ENCODE measurements at regions not wholly inside any gene's neighbourhood (a gene's known extent, or its start where the extent isn't known, plus 50 kb on each side); places are given as distances from the start of the nearest gene placed in this dataset.

DNA sequence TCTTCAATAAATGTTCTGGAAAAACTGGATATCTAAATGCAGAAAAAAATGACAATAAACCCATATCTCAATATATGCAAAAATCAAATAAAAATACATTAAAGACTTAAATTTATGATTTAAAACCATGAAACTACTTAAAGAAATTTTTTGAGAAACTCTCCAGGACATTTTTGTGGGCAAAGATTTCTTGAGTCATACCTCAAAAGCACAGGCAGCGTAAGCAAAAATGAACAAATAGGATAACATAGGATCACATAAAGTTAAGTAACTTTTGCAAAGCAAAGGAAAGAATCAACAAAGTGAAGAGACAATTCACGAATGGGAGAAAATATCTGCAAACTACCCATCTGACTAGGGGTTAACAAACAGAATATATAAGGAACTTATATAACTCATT, 1545.5 kb downstream of the SUCLG1 start:
- H3K9me3 ChIP-seq (ENCODE audit: control insufficient read depth in 2 of 2, low read length in 2 of 2) = peaks cover 0 to 7% of the 10 kb centered on the region in 2 donors
- no peaks in the 10 kb centered on the region for H3K4me1 ChIP-seq (ENCODE audit: control insufficient read depth, insufficient read depth, low read length)

GRCh38 chr2:82896117-82896516, 1563.0 kb downstream of the SUCLG1 start:
- Histone ChIP-seq H3K27me3 (ENCODE audit: control insufficient read depth in 1 of 2, insufficient read depth in 2 of 2, low read length in 2 of 2) (no peaks in the 10 kb centered on the region), H3K27ac (ENCODE audit: low read length) (no peak overlapping the region), H3K4me1 (ENCODE audit: control insufficient read depth, insufficient read depth, low read length) (no peaks in the 10 kb centered on the region), H3K9me3 (ENCODE audit: control insufficient read depth in 2 of 2, low read length in 2 of 2) (no peaks in the 10 kb centered on the region), H3K36me3 (ENCODE audit: control insufficient read depth in 2 of 2, insufficient read depth in 2 of 2, low read length in 2 of 2) (no peaks in the 10 kb centered on the region), H3K9ac (ENCODE audit: low read length in 2 of 2) (no peak overlapping the region), H3K4me3 (ENCODE audit: low read length in 2 of 2) (no peak overlapping the region)

More for the DNA sequence above, 1545.5 kb downstream of the SUCLG1 start:
- no peaks in the 10 kb centered on the region for H3K36me3 ChIP-seq (ENCODE audit: control insufficient read depth in 2 of 2, insufficient read depth in 2 of 2, low read length in 2 of 2)
- no peaks in the 10 kb centered on the region for H3K27me3 ChIP-seq (ENCODE audit: control insufficient read depth in 1 of 2, insufficient read depth in 2 of 2, low read length in 2 of 2)
- no peak overlapping the region for H3K9ac ChIP-seq (ENCODE audit: low read length in 2 of 2)
- no peak overlapping the region for H3K27ac ChIP-seq (ENCODE audit: low read length)
- no peak overlapping the region for H3K4me3 ChIP-seq (ENCODE audit: low read length in 2 of 2)

GRCh38 chr2:82893190-82893589, 1565.9 kb downstream of the SUCLG1 start:
- Histone ChIP-seq H3K36me3 (ENCODE audit: control insufficient read depth in 2 of 2, insufficient read depth in 2 of 2, low read length in 2 of 2) (no peaks in the 10 kb centered on the region), H3K27ac (ENCODE audit: low read length) (no peak overlapping the region), H3K9me3 (ENCODE audit: control insufficient read depth in 2 of 2, low read length in 2 of 2) (no peaks in the 10 kb centered on the region), H3K9ac (ENCODE audit: low read length in 2 of 2) (no peak overlapping the region), H3K27me3 (ENCODE audit: control insufficient read depth in 1 of 2, insufficient read depth in 2 of 2, low read length in 2 of 2) (no peaks in the 10 kb centered on the region), H3K4me3 (ENCODE audit: low read length in 2 of 2) (no peak overlapping the region), H3K4me1 (ENCODE audit: control insufficient read depth, insufficient read depth, low read length) (no peaks in the 10 kb centered on the region)

GRCh38 chr2:82879803-82880202, 1579.3 kb downstream of the SUCLG1 start:
- Histone ChIP-seq H3K27ac (ENCODE audit: low read length) (no peak overlapping the region), H3K27me3 (ENCODE audit: control insufficient read depth in 1 of 2, insufficient read depth in 2 of 2, low read length in 2 of 2) (no peaks in the 10 kb centered on the region), H3K9me3 (ENCODE audit: control insufficient read depth in 2 of 2, low read length in 2 of 2) (no peaks in the 10 kb centered on the region), H3K4me3 (ENCODE audit: low read length in 2 of 2) (no peak overlapping the region), H3K36me3 (ENCODE audit: control insufficient read depth in 2 of 2, insufficient read depth in 2 of 2, low read length in 2 of 2) (no peaks in the 10 kb centered on the region), H3K4me1 (ENCODE audit: control insufficient read depth, insufficient read depth, low read length) (no peaks in the 10 kb centered on the region), H3K9ac (ENCODE audit: low read length in 2 of 2) (no peak overlapping the region)

GRCh38 chr2:82875858-82876257, 1583.2 kb downstream of the SUCLG1 start:
- Histone ChIP-seq H3K9ac (ENCODE audit: low read length in 2 of 2) (no peak overlapping the region), H3K27me3 (ENCODE audit: control insufficient read depth in 1 of 2, insufficient read depth in 2 of 2, low read length in 2 of 2) (no peaks in the 10 kb centered on the region), H3K4me1 (ENCODE audit: control insufficient read depth, insufficient read depth, low read length) (no peaks in the 10 kb centered on the region), H3K27ac (ENCODE audit: low read length) (no peak overlapping the region), H3K9me3 (ENCODE audit: control insufficient read depth in 2 of 2, low read length in 2 of 2) (no peaks in the 10 kb centered on the region), H3K4me3 (ENCODE audit: low read length in 2 of 2) (no peak overlapping the region), H3K36me3 (ENCODE audit: control insufficient read depth in 2 of 2, insufficient read depth in 2 of 2, low read length in 2 of 2) (no peaks in the 10 kb centered on the region)

- no peak overlapping the region for H3K27ac ChIP-seq (ENCODE audit: low read length)
- no peaks in the 10 kb centered on the region for H3K36me3 ChIP-seq (ENCODE audit: control insufficient read depth in 2 of 2, insufficient read depth in 2 of 2, low read length in 2 of 2)
- H3K9ac ChIP-seq (ENCODE audit: low read length in 2 of 2) = no peak overlapping the region
- H3K9me3 ChIP-seq (ENCODE audit: control insufficient read depth in 2 of 2, low read length in 2 of 2) = no peaks in the 10 kb centered on the region
- no peaks in the 10 kb centered on the region for H3K4me1 ChIP-seq (ENCODE audit: control insufficient read depth, insufficient read depth, low read length)
- no peak overlapping the region for H3K4me3 ChIP-seq (ENCODE audit: low read length in 2 of 2)
- H3K27me3 ChIP-seq (ENCODE audit: control insufficient read depth in 1 of 2, insufficient read depth in 2 of 2, low read length in 2 of 2) = no peaks in the 10 kb centered on the region
These were observed 1601.1 kb downstream of the SUCLG1 start for GRCh38 chr2:82857967-82858366.

DNA sequence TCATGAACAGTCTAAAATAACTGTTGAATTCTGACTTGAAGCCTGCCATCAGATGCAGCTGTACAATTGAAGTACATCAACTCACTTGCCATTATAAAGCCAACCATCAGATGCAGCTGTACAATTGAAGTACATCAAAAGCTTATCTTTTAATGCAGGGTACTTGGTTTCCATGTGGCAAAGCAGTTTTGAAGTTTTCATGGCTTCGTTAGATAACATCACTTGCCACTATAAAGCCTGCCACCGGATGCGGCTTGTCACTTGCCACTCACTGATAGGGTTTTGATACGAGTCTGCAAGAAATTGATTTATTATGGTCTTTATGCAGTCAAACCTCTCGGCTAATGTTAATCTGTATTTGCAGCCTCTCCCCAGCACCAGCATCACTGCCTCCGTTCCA, 1605.8 kb downstream of the SUCLG1 start:
- Histone ChIP-seq H3K4me3 (ENCODE audit: low read length in 2 of 2) (no peak overlapping the region), H3K4me1 (ENCODE audit: control insufficient read depth, insufficient read depth, low read length) (no peaks in the 10 kb centered on the region), H3K9ac (ENCODE audit: low read length in 2 of 2) (no peak overlapping the region), H3K27ac (ENCODE audit: low read length) (no peak overlapping the region), H3K9me3 (ENCODE audit: control insufficient read depth in 2 of 2, low read length in 2 of 2) (no peaks in the 10 kb centered on the region), H3K27me3 (ENCODE audit: control insufficient read depth in 1 of 2, insufficient read depth in 2 of 2, low read length in 2 of 2) (no peaks in the 10 kb centered on the region), H3K36me3 (ENCODE audit: control insufficient read depth in 2 of 2, insufficient read depth in 2 of 2, low read length in 2 of 2) (no peaks in the 10 kb centered on the region)

DNA sequence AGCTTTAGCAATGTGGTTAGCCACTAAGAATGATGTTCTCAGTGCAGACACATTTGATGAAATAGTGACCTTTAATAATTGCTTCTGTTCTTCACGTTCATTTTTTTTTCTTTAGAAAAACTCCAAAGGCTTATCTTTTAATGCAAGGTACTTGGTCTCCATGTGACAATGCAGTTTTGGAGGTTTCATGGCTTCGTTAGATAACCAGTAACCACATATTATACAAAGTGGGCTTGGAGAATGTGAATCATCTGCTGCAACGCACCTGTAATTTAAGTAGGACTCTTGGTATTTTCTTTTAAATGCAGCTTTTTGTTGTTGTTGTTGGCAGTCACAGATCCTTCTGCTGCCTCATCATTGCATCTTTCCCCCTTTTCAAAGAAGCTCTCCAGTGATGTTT, 1606.3 kb downstream of the SUCLG1 start:
- no peaks in the 10 kb centered on the region for H3K4me1 ChIP-seq (ENCODE audit: control insufficient read depth, insufficient read depth, low read length)
- no peak overlapping the region for H3K9ac ChIP-seq (ENCODE audit: low read length in 2 of 2)
- H3K9me3 ChIP-seq (ENCODE audit: control insufficient read depth in 2 of 2, low read length in 2 of 2) = no peaks in the 10 kb centered on the region
- no peaks in the 10 kb centered on the region for H3K27me3 ChIP-seq (ENCODE audit: control insufficient read depth in 1 of 2, insufficient read depth in 2 of 2, low read length in 2 of 2)
- no peaks in the 10 kb centered on the region for H3K36me3 ChIP-seq (ENCODE audit: control insufficient read depth in 2 of 2, insufficient read depth in 2 of 2, low read length in 2 of 2)
- no peak overlapping the region for H3K27ac ChIP-seq (ENCODE audit: low read length)
- no peak overlapping the region for H3K4me3 ChIP-seq (ENCODE audit: low read length in 2 of 2)

- H3K4me3 ChIP-seq (ENCODE audit: low read length in 2 of 2) = no peak overlapping the region
- H3K9me3 ChIP-seq (ENCODE audit: control insufficient read depth in 2 of 2, low read length in 2 of 2) = no peaks in the 10 kb centered on the region
- no peak overlapping the region for H3K27ac ChIP-seq (ENCODE audit: low read length)
- H3K9ac ChIP-seq (ENCODE audit: low read length in 2 of 2) = no peak overlapping the region
- H3K27me3 ChIP-seq (ENCODE audit: control insufficient read depth in 1 of 2, insufficient read depth in 2 of 2, low read length in 2 of 2) = no peaks in the 10 kb centered on the region
- no peaks in the 10 kb centered on the region for H3K4me1 ChIP-seq (ENCODE audit: control insufficient read depth, insufficient read depth, low read length)
- H3K36me3 ChIP-seq (ENCODE audit: control insufficient read depth in 2 of 2, insufficient read depth in 2 of 2, low read length in 2 of 2) = no peaks in the 10 kb centered on the region
These were observed 1610.8 kb downstream of the SUCLG1 start for GRCh38 chr2:82848285-82848684.

- no peak overlapping the region for H3K27ac ChIP-seq (ENCODE audit: low read length)
- no peaks in the 10 kb centered on the region for H3K9me3 ChIP-seq (ENCODE audit: control insufficient read depth in 2 of 2, low read length in 2 of 2)
These were observed 1620.0 kb downstream of the SUCLG1 start for GRCh38 chr2:82839036-82839435.

DNA sequence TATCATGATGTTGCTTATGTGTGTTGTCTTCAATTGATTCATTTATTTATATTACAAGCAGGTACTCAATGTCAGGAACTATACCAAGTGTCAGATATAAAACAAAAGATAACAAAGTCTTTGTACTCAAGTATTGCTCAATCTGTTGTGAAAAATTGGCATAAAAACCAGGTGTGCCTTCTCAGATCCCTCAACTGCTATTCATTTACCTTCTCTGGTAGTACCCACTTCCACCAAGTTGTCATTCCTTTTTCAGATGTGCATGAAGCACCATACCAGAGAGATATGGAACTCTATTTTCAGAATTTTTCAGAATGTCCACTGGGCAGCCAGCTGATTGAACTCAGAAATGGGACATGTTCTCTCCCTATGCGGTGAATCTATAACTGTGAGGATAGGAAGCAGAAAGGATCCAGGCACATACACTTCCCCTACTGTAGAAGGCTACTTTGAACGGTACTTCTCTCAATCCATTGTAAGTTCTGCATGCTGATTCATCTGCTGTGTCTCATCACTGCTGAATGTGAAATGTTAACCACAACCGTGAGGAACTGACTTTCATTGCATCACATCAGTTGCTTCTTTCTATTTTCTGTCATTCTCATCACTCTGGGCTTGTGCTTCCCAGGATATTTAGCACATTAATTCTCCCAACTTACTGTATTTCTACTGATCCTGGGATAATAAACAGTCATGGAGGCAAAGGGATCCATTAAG, 1621.3 kb downstream of the SUCLG1 start:
- Histone ChIP-seq H3K4me1 (ENCODE audit: control insufficient read depth, insufficient read depth, low read length) (no peaks in the 10 kb centered on the region), H3K27me3 (ENCODE audit: control insufficient read depth in 1 of 2, insufficient read depth in 2 of 2, low read length in 2 of 2) (no peaks in the 10 kb centered on the region), H3K9me3 (ENCODE audit: control insufficient read depth in 2 of 2, low read length in 2 of 2) (no peaks in the 10 kb centered on the region), H3K4me3 (ENCODE audit: low read length in 2 of 2) (no peak overlapping the region), H3K36me3 (ENCODE audit: control insufficient read depth in 2 of 2, insufficient read depth in 2 of 2, low read length in 2 of 2) (no peaks in the 10 kb centered on the region), H3K9ac (ENCODE audit: low read length in 2 of 2) (no peak overlapping the region), H3K27ac (ENCODE audit: low read length) (no peak overlapping the region)

More at GRCh38 chr2:82839036-82839435, 1620.0 kb downstream of the SUCLG1 start:
- Histone ChIP-seq H3K36me3 (ENCODE audit: control insufficient read depth in 2 of 2, insufficient read depth in 2 of 2, low read length in 2 of 2) (no peaks in the 10 kb centered on the region), H3K27me3 (ENCODE audit: control insufficient read depth in 1 of 2, insufficient read depth in 2 of 2, low read length in 2 of 2) (no peaks in the 10 kb centered on the region), H3K9ac (ENCODE audit: low read length in 2 of 2) (no peak overlapping the region), H3K4me1 (ENCODE audit: control insufficient read depth, insufficient read depth, low read length) (no peaks in the 10 kb centered on the region), H3K4me3 (ENCODE audit: low read length in 2 of 2) (no peak overlapping the region)

Data from stomach smooth muscle (tissue), 2 donors.